ENCODE measurements at regions not wholly inside any gene's neighbourhood (a gene's known extent, or its start where the extent isn't known, plus 50 kb on each side); places are given as distances from the start of the nearest gene placed in this dataset.

DNA sequence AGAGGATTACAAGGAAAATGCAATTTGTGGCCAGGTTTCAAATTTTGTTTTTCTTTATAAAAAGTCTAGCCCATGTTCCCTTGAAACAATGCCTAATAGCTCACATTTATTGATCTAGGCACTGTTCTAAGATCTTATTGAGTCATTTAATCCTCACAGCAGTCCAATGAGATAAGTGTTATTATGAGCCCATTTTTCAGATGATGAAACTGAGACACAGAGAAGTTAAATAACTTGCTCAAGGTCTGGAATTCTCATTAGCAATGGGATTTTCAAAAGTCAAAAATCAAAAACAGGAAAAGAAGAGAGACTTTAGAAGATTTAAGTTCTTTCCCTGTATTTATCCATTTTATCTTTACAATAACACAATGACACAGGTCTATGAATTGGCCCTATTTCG lies 90.0 kb upstream of the COL6A5 start:
- no peak for TF ChIP-seq POLR2AphosphoS5 (IDR thresholded peaks at IDR 0.05)
- TF ChIP-seq, protein P1, sequence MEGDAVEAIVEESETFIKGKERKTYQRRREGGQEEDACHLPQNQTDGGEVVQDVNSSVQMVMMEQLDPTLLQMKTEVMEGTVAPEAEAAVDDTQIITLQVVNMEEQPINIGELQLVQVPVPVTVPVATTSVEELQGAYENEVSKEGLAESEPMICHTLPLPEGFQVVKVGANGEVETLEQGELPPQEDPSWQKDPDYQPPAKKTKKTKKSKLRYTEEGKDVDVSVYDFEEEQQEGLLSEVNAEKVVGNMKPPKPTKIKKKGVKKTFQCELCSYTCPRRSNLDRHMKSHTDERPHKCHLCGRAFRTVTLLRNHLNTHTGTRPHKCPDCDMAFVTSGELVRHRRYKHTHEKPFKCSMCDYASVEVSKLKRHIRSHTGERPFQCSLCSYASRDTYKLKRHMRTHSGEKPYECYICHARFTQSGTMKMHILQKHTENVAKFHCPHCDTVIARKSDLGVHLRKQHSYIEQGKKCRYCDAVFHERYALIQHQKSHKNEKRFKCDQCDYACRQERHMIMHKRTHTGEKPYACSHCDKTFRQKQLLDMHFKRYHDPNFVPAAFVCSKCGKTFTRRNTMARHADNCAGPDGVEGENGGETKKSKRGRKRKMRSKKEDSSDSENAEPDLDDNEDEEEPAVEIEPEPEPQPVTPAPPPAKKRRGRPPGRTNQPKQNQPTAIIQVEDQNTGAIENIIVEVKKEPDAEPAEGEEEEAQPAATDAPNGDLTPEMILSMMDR (IDR thresholded peaks at IDR 0.05): no peak
- no peak for TF ChIP-seq POLR2A (IDR thresholded peaks at IDR 0.05)

Data from breast epithelium (tissue), 3 donors.